ENCODE measurements at regions not wholly inside any gene's neighbourhood (a gene's known extent, or its start where the extent isn't known, plus 50 kb on each side); places are given as distances from the start of the nearest gene placed in this dataset.

DNA sequence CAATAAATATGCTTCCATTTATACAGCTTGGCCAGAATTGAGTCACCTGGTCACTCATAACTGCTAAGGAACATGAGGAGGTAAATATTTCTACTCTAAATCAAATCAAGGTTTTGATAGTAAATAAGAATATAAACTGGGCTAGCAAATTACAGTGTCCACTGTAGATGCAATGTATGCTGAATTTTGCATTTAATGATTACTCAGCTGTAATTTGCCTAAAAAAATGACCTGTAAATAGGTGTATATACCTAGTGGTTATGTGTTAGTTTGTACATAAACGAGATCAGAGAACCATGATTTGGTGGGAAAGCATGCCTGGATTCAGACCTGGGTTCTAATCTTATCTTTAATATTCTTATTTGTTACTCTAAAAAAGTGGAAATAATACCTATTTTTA lies 76.6 kb upstream of the CNTN1 start:
- no peak for DNase-seq (ENCODE audit: low spot score)
- in situ Hi-C loops (cut with MboI; ENCODE audit: low sequenced_read_pairs, unreplicated experiment) = no loop called here
- no peak for TF ChIP-seq CTCF (IDR thresholded peaks at IDR 0.05; ENCODE audit: borderline replicate concordance, control extremely low read depth, extremely low read depth, insufficient read depth, missing control alignments)

- in situ Hi-C loops (cut with MboI; ENCODE audit: low sequenced_read_pairs, unreplicated experiment) = no loop called here
- TF ChIP-seq CTCF (IDR thresholded peaks at IDR 0.05; ENCODE audit: borderline replicate concordance, control extremely low read depth, extremely low read depth, insufficient read depth, missing control alignments) = no peak
- no peak for DNase-seq (ENCODE audit: low spot score)
Observed at GRCh38 chr12:40616383-40616915, 75.8 kb upstream of the CNTN1 start.

DNA sequence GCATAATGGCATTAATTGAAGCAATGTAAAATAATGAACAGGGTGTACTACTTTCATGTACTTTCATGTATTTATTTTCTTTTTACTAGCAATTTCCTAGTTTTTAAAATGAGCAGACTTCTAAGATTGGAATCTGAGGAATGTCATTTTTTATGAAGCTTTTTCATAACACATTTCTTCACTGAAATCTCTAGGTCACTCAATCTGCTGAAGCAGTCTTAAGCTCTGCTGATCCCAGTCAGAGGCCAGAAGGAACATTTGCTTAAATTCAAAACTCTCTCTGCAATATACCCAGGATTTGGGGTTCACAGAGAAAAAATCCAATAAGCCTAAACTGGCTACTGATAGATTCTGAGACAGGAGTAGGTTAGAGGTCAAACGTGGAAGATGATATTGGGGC lies 73.6 kb upstream of the CNTN1 start:
- TF ChIP-seq CTCF (IDR thresholded peaks at IDR 0.05; ENCODE audit: borderline replicate concordance, control extremely low read depth, extremely low read depth, insufficient read depth, missing control alignments) = no peak
- in situ Hi-C loops (cut with MboI; ENCODE audit: low sequenced_read_pairs, unreplicated experiment) = no loop called here
- DNase-seq (ENCODE audit: low spot score) = no peak

- no peak for TF ChIP-seq CTCF (IDR thresholded peaks at IDR 0.05; ENCODE audit: borderline replicate concordance, control extremely low read depth, extremely low read depth, insufficient read depth, missing control alignments)
- in situ Hi-C loops (cut with MboI; ENCODE audit: low sequenced_read_pairs, unreplicated experiment) = loop anchor here (10.0 kb wide), 1 partner anchor 304 kb away; no protein-coding TSS in a partner anchor
- no peak for DNase-seq (ENCODE audit: low spot score)
Observed at GRCh38 chr12:40620564-40621019, 71.6 kb upstream of the CNTN1 start.

- in situ Hi-C loops (cut with MboI; ENCODE audit: low sequenced_read_pairs, unreplicated experiment) = loop anchor here (10.0 kb wide), 1 partner anchor 302 kb away; no protein-coding TSS in a partner anchor
- peak; percentile 65 for TF ChIP-seq CTCF (IDR thresholded peaks at IDR 0.05; ENCODE audit: borderline replicate concordance, control extremely low read depth, extremely low read depth, insufficient read depth, missing control alignments)
- DNase-seq (ENCODE audit: low spot score) = peak; percentile 60
Observed at GRCh38 chr12:40622246-40622838, 69.9 kb upstream of the CNTN1 start.

DNA sequence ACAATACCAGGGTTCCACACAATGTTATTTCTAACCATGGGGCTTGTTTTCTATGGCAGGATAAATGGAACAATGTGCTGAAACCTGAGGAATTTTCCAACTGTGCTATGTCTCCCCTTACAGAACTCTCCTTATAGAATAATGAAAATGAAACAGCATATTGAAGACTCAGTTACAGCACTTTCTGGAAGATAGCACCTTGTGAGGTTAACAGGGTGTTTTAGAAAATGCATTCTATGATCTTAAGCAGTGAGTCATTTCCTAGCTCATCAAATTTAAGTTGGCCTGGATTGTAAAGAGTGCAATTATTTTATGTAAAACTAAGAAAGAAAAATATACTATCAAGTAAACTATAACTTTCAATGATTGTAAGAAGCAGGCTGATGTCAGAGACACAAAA lies 60.1 kb upstream of the CNTN1 start:
- in situ Hi-C loops (cut with MboI; ENCODE audit: low sequenced_read_pairs, unreplicated experiment) = no loop called here
- no peak for TF ChIP-seq CTCF (IDR thresholded peaks at IDR 0.05; ENCODE audit: borderline replicate concordance, control extremely low read depth, extremely low read depth, insufficient read depth, missing control alignments)
- DNase-seq (ENCODE audit: low spot score) = no peak

All from GM13976 (cell line).